Iris pigment epithelial cell (primary cell): ENCODE measurements at regions not wholly inside any gene's neighbourhood (a gene's known extent, or its start where the extent isn't known, plus 50 kb on each side); places are given as distances from the start of the nearest gene placed in this dataset.

Source experiments
- DNase-seq: peaks from one replicate; pipeline ENCODE4 v3.0.0-alpha.2; 2011; ENCODE audit warnings: low read depth

GRCh38 chr16:13553453-13553985, 366.4 kb upstream of the ERCC4 start:
- DNase-seq: no peak

- no peak for DNase-seq
Observed at GRCh38 chr16:13554005-13554404, 365.9 kb upstream of the ERCC4 start.

GRCh38 chr16:13554643-13555042, 365.3 kb upstream of the ERCC4 start:
- no peak for DNase-seq

GRCh38 chr16:13557418-13557817, 362.5 kb upstream of the ERCC4 start:
- no peak for DNase-seq

- DNase-seq: no peak
Observed at GRCh38 chr16:13558752-13559151, 361.2 kb upstream of the ERCC4 start.

- DNase-seq: no peak
Observed at GRCh38 chr16:13559624-13560023, 360.3 kb upstream of the ERCC4 start.

- no peak for DNase-seq
Observed at GRCh38 chr16:13560151-13560550, 359.8 kb upstream of the ERCC4 start.

- no peak for DNase-seq
Observed at GRCh38 chr16:13561291-13562070, 358.5 kb upstream of the ERCC4 start.

GRCh38 chr16:13568803-13569202, 351.2 kb upstream of the ERCC4 start:
- no peak for DNase-seq

- no peak for DNase-seq
Observed at GRCh38 chr16:13569986-13570385, 350.0 kb upstream of the ERCC4 start.

- no peak for DNase-seq
Observed at GRCh38 chr16:13571036-13571435, 348.9 kb upstream of the ERCC4 start.

- DNase-seq: no peak
Observed at GRCh38 chr16:13573903-13574302, 346.1 kb upstream of the ERCC4 start.

GRCh38 chr16:13586051-13586450, 333.9 kb upstream of the ERCC4 start:
- no peak for DNase-seq

GRCh38 chr16:13587181-13587580, 332.8 kb upstream of the ERCC4 start:
- DNase-seq: no peak

- DNase-seq: no peak
Observed at GRCh38 chr16:13594823-13595222, 325.1 kb upstream of the ERCC4 start.

GRCh38 chr16:13606804-13607203, 313.1 kb upstream of the ERCC4 start:
- DNase-seq: no peak

- no peak for DNase-seq
Observed at GRCh38 chr16:13607289-13607688, 312.7 kb upstream of the ERCC4 start.

GRCh38 chr16:13611596-13611995, 308.4 kb upstream of the ERCC4 start:
- no peak for DNase-seq

GRCh38 chr16:13612623-13613022, 307.3 kb upstream of the ERCC4 start:
- DNase-seq: no peak

- no peak for DNase-seq
Observed at GRCh38 chr16:13613165-13613564, 306.8 kb upstream of the ERCC4 start.

GRCh38 chr16:13621639-13622038, 298.3 kb upstream of the ERCC4 start:
- no peak for DNase-seq

- DNase-seq: no peak
Observed at GRCh38 chr16:13628156-13628555, 291.8 kb upstream of the ERCC4 start.

- no peak for DNase-seq
Observed at GRCh38 chr16:13629704-13630103, 290.2 kb upstream of the ERCC4 start.

- no peak for DNase-seq
Observed at GRCh38 chr16:13630374-13630773, 289.6 kb upstream of the ERCC4 start.
